Superior temporal gyrus (tissue), 1 donor: ENCODE measurements at regions not wholly inside any gene's neighbourhood (a gene's known extent, or its start where the extent isn't known, plus 50 kb on each side); places are given as distances from the start of the nearest gene placed in this dataset.
"Not testable (repeated sequence)": the region's sequence is repeated elsewhere in the genome, so short reads cannot be mapped to it uniquely, and the experiment has no call there.

Source experiments
- DNase-seq: peaks from one replicate; pipeline ENCODE4 v3.0.0-alpha.2; 2016; ENCODE audit errors: extremely low spot score

DNA sequence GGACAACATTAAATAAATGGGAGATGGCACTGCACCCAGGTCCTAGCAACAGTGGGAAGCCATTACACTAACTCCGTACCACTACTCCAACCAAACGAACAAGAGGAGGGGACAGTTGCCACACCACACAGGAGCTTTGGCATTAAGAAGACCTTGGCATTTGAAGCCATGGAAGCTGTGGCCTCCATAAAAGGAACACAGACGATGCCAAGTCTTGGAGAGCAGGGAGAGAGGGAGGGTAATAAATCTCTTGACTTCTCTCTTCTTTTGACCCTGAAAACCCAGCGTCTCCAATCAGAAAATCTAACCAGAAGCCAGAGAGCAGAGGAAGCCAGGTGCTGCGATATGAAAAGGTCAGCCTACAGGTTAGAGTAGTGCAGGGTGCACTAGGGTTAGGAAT, 338.8 kb upstream of the TMEM132C start:
- no peak for DNase-seq

DNA sequence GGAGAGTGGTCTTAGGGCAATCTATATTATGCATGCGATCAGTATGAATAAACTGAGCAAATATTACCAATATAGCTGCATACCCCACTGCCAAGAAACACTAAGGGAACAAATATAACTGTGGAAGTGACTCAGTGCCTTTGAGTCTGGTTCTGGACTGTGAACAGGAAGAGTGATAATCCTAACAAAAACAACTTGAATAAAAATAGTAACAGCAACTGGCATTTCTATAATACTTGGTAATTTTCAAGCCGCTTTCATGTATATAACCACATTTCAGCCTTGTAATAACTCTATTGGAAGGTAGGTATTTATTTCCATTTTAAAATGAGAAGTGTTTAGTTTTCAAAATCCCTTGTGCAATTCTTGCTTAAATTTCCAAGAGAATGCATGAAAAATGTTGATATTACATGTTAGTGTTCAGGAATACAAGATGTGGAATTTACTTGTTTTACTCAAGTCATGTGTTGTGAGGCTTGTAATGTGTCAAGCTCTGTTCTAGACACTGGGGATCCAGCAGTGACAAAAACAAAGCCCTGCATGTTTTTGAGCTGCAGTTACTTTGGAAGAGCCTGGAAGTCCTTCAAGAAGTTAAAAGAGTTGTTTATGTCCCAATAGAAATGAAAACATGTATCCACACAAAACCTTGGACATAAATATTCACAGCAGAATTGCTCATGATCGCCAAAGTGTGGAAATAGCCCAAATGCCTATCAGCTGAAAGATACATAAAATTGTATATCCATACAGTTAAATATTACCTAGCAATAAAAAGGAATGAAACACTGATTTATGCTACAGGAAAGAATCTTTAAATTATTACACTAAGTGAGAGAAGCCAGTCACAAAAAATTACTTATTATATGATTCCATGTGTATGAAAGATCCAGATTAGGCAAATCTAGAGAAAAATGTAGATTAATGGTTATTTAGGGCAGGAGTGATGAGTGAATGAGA, 338.1 kb upstream of the TMEM132C start:
- peak; percentile 71 for DNase-seq

GRCh38 chr12:127930122-127930521, 336.8 kb upstream of the TMEM132C start:
- no peak for DNase-seq

DNA sequence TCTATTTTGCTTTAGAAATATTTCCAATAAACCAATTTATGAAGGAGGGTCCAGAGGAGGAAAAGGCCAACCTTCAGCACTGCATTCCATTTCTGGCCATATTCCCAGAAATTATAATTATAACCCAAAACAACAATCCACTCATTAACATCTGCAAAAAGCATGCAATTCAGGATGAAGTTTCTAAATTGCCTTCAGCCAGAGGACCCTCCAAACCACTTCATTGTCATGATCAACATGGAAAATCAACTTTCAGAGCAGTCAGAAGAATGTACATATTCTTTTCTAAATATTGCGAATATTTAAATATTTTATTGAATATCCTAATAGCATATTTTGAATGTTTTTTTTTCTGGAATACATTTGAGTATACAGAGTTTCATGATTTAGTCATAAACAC, 332.6 kb upstream of the TMEM132C start:
- DNase-seq: no peak

DNA sequence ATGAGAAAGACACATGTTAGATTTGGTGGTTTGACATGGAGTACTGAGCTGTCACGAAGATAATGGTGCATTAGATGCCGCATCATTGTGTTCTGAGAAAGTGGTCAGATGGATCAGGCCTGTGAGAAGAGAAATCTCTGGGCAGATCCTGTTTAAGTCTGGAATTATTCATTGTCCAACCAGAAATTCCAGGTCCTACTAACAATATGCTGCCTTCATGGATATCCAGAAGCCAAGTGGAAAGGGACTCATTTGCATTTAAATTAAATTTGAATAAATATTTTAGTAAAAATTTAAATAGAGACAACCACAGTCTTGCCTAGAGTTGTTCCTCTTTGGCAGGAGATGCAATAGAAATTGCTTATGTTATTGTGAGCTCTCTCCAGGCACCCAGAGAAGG, 330.5 kb upstream of the TMEM132C start:
- DNase-seq: no peak

GRCh38 chr12:127941332-127941731, 325.6 kb upstream of the TMEM132C start:
- DNase-seq: no peak

- DNase-seq: no peak
These were observed 324.0 kb upstream of the TMEM132C start for GRCh38 chr12:127942981-127943380.

DNA sequence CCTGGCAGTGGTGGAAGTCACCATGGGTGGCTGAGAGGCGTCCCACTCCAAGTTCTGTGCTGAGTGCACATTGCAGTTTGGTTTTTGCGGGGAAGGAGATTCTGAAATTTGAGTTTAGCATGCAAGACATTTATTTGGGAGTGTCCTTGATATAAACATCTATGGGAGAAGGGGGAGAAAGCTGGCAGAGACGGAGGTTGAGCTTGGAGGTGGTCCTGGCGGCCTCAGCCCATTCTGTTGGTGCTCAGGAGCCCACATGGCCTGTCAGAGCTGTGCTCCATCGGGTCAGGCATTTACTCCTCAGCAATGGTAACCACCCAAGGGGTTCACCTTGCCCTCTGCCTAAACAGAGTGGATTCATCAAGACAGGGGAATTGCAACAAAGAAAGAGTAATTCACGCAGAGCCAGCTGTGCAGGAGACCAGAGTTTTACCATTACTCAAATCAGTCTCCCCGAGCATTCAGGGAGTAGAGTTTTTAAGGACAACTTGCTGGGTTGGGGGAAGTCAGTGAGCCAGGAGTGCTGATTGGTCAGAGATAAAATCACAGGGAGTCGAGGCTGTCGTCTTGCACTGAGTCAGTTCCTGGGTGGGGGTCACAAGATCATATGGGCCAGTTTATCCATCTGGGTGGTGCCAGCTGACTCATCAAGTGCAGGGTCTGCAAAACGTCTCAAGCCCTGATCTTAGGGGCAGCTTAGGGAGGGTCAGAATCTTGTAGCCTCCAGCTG, 323.3 kb upstream of the TMEM132C start:
- no peak for DNase-seq

DNA sequence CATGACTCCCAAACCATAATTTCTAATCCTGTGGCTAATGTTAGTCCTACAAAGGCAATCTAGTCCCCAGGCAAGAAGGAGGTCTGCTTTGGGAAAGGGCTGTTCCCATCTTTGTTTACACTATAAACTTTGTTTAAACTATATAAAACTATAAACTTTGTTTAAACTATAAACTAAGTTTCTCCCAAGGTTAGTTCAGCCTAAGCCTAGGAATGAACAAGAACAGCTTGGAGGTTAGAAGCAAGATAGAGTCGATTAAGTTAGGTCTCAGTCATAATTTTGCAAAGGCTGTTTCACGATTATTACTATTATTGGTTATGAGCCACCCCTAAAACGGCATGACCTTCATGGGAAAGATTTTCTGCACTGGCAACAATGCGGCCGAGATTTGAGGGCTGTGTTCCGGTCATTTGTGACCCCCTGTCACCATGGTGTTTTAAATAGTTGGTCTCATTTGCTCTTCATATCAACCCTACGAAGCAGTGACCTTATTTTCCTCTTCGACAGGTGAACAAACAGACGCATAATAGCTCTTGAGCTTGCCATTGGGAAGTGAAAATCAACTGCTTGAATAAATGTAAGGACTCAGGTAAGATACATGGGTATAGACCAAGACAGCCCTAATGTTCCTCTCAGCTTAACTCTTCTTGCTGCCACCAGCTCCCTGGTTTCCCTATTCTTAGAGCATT, 322.6 kb upstream of the TMEM132C start:
- no peak for DNase-seq

DNA sequence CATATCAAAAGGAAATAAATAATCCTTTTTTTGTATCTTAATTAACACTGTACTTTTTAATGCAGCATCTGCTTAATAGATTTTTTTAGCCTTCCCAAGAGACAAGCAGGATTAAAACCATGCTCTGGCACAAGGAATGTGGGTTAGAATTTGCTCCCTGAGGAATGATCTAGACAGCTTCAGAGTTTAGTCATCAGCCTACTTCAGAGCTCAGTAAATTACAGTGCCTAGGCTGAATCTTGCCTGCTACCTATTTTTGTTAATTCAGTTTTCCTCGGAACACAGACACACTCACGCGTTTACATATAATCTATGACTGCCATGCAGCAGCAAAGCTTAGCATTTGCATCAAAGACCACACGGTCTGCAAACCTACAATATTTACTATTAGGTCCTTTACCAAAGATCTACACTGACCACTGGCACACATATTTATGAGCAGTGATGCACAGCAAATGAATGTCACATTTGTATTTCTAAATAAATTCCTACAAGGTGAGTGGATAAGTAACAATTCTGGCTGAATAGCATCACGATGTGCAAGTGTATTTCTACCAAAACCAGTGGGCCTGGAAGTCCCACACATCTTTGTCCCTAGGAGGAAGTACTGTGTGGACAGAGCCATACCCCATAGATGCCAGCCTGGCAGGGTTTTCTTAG, 309.8 kb upstream of the TMEM132C start:
- no peak for DNase-seq

- DNase-seq: no peak
These were observed 304.7 kb upstream of the TMEM132C start for GRCh38 chr12:127962303-127962702.

GRCh38 chr12:127963933-127964332, 303.0 kb upstream of the TMEM132C start:
- DNase-seq: no peak

- no peak for DNase-seq
These were observed 302.3 kb upstream of the TMEM132C start for GRCh38 chr12:127964717-127965116.

DNA sequence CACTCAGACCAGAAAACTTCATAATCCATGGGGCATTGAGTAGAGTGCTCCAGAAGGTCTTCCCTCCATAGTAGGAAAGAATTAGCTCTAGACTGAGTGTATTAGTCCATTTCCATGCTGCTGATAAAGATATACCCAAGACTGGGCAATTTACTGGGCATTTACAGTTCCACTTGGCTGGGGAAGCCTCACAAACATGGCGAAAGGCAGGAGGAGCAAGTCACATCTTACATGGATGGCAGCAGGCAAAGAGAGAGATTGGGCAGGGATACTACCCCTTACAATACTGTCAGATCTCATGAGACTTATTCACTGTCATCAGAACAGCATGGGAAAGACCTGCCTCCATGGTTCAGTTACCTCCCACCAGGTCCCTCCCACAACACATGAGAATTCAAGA, 300.6 kb upstream of the TMEM132C start:
- DNase-seq: no peak

- DNase-seq: no peak
These were observed 296.5 kb upstream of the TMEM132C start for GRCh38 chr12:127970491-127970890.

DNA sequence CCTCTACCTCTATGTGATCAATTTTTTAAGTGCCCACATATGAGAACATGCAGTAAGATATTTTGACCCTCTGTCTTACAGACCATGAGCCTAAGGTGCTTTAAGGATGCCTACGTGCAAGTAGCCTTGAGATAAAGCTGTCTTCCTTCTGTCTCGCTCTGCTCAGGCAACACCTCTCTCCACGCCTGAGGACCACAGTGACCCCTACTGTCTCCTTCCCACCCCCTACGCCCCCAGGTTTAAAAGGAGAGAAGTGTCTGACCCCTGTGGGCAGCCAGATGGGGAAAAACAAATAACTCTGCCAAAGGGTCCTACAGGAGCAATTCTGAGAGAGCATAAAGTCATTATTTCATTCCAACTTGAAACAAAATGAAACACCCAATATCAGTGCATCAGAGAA, 286.4 kb upstream of the TMEM132C start:
- DNase-seq: no peak

- DNase-seq: no peak
These were observed 285.1 kb upstream of the TMEM132C start for GRCh38 chr12:127981875-127982274.

DNA sequence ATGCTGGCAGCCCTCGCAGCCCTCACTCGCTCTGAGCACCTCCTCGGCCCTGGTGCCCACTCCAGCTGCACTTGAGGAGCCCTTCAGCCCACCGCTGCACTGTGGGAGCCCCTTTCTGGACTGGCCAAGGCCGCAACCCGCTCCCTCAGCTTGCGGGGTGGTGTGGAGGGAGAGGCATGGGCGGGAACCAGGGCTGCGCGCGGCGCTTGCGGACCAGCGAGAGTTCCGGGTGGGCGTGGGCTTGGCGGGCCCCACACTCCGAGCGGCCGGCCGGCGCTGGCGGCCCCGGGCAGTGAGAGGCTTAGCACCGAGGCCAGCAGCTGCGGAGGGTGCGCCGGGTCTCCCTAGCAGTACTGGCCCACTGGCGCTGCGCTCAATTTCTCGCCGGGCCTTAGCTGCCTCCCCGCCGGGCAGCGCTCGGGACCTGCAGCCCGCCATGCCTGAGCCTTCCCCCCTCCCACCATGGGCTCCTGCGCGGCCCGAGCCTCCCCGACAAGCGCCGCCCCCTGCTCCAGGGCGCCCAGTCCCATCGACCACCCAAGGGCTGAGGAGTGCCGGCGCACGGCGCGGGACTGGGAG, 283.7 kb upstream of the TMEM132C start:
- not testable (repeated sequence) for DNase-seq

- no peak for DNase-seq
These were observed 282.4 kb upstream of the TMEM132C start for GRCh38 chr12:127984386-127985055.

DNA sequence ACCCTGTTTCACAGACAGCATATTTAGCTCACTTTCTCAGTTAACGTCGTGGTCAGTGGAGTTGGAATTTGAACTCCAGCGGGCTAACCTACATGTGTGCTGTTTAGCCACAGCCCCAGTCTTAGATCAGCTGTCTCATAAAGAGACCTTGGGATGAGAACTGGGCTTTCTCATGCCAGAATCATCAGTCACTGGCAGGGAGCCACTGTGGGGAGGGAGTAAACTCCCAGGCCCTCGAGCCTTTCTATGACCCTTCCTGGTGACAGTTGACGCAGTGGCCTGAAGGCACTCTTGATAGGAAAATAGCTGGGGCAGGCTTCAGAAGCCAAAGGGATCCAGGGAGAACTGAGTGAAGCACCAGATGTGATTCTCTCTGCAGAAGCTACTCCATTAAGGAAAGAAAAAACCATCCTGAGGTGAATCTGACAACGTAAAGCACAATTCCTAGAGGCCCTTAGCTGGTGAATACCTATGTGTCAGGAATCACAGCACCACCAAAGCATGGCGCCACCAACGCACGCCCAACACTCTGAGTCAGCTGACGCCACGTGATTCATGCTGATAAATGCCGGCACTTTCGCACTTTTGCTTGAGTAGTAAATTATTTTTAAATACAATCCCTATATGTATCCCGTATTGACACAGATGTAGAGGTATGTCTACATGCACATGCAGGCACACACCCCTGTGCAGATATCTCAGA, 279.6 kb upstream of the TMEM132C start:
- no peak for DNase-seq
